ENCODE measurements at regions not wholly inside any gene's neighbourhood (a gene's known extent, or its start where the extent isn't known, plus 50 kb on each side); places are given as distances from the start of the nearest gene placed in this dataset.

DNA sequence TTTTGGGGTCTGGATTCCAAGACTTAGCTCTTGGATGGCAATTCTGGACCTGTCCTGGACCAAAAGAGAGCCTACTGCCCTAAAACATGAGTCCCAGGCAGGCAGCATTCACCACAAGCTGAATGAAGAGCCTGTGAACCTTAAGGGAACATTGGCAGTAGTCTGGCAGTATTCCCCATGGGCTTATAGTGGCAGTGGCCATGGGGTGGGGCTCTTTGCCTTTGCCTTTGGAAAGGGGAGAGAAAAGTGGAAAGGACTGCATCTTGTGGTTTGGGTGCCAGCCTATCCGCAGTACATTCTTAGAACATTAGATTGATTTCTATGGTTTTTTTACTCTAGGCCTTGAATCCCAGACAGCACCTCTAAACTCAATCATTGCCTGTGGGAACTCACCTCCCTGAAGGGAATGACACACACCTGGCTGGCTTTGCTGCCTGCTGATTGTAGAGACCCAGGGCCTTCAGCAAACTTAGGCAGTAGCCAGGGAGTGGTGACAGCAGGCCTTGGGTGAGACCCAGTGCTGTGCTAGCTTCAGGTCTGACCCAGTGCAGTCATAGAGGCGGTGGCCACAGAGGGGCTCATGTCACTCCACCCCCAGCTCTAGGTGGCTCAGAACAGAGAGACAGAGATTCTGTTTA lies 216.3 kb downstream of the CETN3 start:
- no peak overlapping the region for H3K27ac ChIP-seq
- no peak for TF ChIP-seq ZFX (IDR thresholded peaks at IDR 0.05; ENCODE audit: borderline replicate concordance)
- TF ChIP-seq, protein P1, sequence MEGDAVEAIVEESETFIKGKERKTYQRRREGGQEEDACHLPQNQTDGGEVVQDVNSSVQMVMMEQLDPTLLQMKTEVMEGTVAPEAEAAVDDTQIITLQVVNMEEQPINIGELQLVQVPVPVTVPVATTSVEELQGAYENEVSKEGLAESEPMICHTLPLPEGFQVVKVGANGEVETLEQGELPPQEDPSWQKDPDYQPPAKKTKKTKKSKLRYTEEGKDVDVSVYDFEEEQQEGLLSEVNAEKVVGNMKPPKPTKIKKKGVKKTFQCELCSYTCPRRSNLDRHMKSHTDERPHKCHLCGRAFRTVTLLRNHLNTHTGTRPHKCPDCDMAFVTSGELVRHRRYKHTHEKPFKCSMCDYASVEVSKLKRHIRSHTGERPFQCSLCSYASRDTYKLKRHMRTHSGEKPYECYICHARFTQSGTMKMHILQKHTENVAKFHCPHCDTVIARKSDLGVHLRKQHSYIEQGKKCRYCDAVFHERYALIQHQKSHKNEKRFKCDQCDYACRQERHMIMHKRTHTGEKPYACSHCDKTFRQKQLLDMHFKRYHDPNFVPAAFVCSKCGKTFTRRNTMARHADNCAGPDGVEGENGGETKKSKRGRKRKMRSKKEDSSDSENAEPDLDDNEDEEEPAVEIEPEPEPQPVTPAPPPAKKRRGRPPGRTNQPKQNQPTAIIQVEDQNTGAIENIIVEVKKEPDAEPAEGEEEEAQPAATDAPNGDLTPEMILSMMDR (IDR thresholded peaks at IDR 0.05), result no peak

- TF ChIP-seq ZFX (IDR thresholded peaks at IDR 0.05; ENCODE audit: borderline replicate concordance), result no peak
- TF ChIP-seq, protein P1 (IDR thresholded peaks at IDR 0.05), result no peak
- H3K27ac ChIP-seq, result no peak overlapping the region
Observed at GRCh38 chr5:90191352-90192045, 218.1 kb downstream of the CETN3 start.

DNA sequence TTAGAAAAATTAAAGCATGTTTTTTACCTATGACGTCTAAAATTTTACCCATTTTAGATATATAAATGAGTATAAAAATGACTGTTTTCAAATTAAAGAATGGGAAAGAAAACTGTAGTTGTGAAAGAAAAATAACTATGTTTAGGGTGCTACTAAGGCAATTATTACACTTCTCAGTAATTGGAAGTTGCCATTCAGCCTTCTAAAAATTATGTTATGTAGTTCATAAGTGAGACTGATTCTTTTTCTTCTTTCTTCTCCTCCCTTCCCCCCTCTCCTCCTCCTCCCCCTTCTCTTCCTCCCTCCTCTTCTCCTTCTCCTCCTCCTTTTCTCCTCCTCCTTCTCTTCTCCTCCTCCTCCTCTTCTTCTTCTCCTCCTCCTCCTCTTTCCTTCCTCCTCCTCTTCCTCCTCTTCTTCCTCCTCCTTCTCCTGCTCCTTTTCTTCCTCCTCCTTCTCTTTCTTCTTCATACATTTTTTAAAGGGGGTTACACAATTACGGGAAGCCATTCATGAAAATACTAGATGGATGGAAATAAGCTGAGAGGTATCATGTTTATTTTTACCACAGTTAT lies 223.6 kb downstream of the CETN3 start:
- TF ChIP-seq, protein P1 (IDR thresholded peaks at IDR 0.05), result no peak
- no peak for TF ChIP-seq ZFX (IDR thresholded peaks at IDR 0.05; ENCODE audit: borderline replicate concordance)
- H3K27ac ChIP-seq, result no peak overlapping the region

- no peak for TF ChIP-seq ZFX (IDR thresholded peaks at IDR 0.05; ENCODE audit: borderline replicate concordance)
- TF ChIP-seq, protein P1 (IDR thresholded peaks at IDR 0.05), result no peak
- H3K27ac ChIP-seq, result no peak overlapping the region
Observed at GRCh38 chr5:90184764-90185163, 224.8 kb downstream of the CETN3 start.

DNA sequence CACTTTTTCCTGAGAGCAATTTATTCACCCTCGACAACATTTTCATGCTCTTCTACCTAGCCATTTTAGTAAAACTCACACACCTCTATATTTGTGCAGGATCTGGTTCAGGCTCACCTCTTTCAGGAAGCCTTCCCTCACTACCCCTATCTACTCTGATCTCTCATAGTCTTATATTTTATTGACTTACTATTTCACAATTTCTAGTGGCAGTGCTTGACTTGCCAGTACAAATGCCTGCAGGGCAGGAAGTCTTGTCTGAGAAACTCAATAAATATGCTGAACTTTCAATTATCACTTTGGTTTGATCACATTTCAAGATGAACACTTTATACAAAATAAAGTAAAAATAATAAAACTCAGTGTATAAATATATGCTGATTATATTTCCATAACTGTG lies 226.8 kb downstream of the CETN3 start:
- TF ChIP-seq ZFX (IDR thresholded peaks at IDR 0.05; ENCODE audit: borderline replicate concordance), result no peak
- TF ChIP-seq, protein P1 (IDR thresholded peaks at IDR 0.05), result no peak

DNA sequence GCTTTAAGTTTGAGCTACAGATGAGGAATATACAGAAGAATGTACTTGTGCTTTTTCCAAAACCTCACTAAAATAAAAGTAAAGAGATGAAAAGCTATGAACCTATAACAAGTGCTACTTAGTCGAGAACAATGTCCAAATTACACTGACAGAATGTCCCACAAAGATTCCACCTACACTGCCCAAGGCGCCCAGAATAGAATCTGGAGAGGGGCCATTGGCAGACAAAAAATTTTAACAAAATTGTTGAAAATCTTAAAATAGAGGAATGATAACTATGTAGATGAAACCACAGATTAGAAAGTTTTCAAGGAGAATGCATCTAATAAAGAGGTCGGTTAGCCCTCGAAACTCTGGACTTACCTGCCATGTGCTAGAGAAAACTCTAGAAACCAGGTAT lies 235.3 kb downstream of the CETN3 start:
- H3K27ac ChIP-seq, result no peak overlapping the region
- TF ChIP-seq, protein P1 (IDR thresholded peaks at IDR 0.05), result no peak
- no peak for TF ChIP-seq ZFX (IDR thresholded peaks at IDR 0.05; ENCODE audit: borderline replicate concordance)

More for the DNA sequence above, 226.8 kb downstream of the CETN3 start:
- no peak overlapping the region for H3K27ac ChIP-seq
